Right lobe of liver (tissue), 6 donors: ENCODE measurements at regions not wholly inside any gene's neighbourhood (a gene's known extent, or its start where the extent isn't known, plus 50 kb on each side); places are given as distances from the start of the nearest gene placed in this dataset.

ENCODE experiments used
- ATAC-seq, 4 donors: fragments of 200-7000 bp; cut with Tn5 transposase; one replicate each; pipeline ENCODE4 v1.9.1; 2020; ENCODE audit warnings: mild to moderate bottlenecking in 4 of 4, moderate library complexity in 4 of 4
- DNase-seq, 3 donors: peaks; one replicate each; pipeline ENCODE4 v3.0.0-alpha.2; 2020
- H3K27ac ChIP-seq, 3 donors: fragments of 200-600 bp; one replicate each; pipeline ENCODE4 v1.8.0; 2022
- H3K27me3 ChIP-seq, 2 donors: fragments of 200-600 bp; one replicate each; pipeline ENCODE4 v1.8.0; 2022
- H3K36me3 ChIP-seq, 4 donors: fragments of 200-600 bp; sonication (generic) in 1 of 4; one replicate each; pipeline versions ENCODE4 v1.5.1 to v1.8.0; 2017 to 2022; ENCODE audit warnings: control low read depth in 1 of 4
- H3K4me1 ChIP-seq, 4 donors: fragments of 200-600 bp; sonication (generic) in 1 of 4; one replicate each; pipeline versions ENCODE4 v1.5.1 to v1.8.0; 2017 to 2022; ENCODE audit warnings: control low read depth in 1 of 4
- H3K4me3 ChIP-seq, 3 donors: fragments of 200-600 bp; one replicate each; pipeline ENCODE4 v1.8.0; 2022
- H3K9me3 ChIP-seq, 4 donors: fragments of 200-600 bp; sonication (generic) in 1 of 4; one replicate each; pipeline versions ENCODE4 v1.5.1 to v1.8.0; 2017 to 2022; ENCODE audit warnings: control low read depth in 1 of 4
- CTCF ChIP-seq, 4 donors: fragments of 200-600 bp in 3 of 4; fragments of 450-650 bp in 1 of 4; IDR thresholded peaks; one replicate each; pipeline versions ENCODE4 v1.5.1 to v1.8.0; 2016 to 2022; ENCODE audit warnings: antibody characterized with exemption in 4 of 4, mild to moderate bottlenecking in 2 of 4
- POLR2A ChIP-seq: fragments of 450-650 bp; IDR thresholded peaks from one replicate; pipeline ENCODE4 v1.6.1; 2017; ENCODE audit warnings: antibody characterized with exemption, mild to moderate bottlenecking
- WGBS: methylation state at CpG from one replicate; pipeline ENCODE4 v1.1.6; 2018; ENCODE audit warnings: low coverage, low lambda C conversion rate; ENCODE audit not compliant: insufficient coverage; ENCODE audit errors: missing lambda C conversion rate; 5-methylcytosine and 5-hydroxymethylcytosine counted together
- intact Hi-C, 2 donors: fragments of 100-400 bp; cut with DNase I; formaldehyde crosslinking; loops; one replicate each; pipeline versions ENCODE4 v1.11.2 to v1.14.1; 2022
- donor health status: DM: no; HTN: yes; CAD: no.
- donor health status: DM: no; HTN: no; CAD: no.
- donor health status: DM: no; HTN: no; CAD: no.
- donor health status: DM: no; HTN: yes; CAD: no.
- donor health status: DM: no; HTN: yes; CAD: no.

- Histone ChIP-seq H3K27ac (no peak overlapping the region), H3K9me3 (no peaks in the 10 kb centered on the region), H3K4me1 (peaks cover 0 to 2% (median 0%) of the 10 kb centered on the region in 4 donors), H3K27me3 (no peaks in the 10 kb centered on the region), H3K36me3 (no peaks in the 10 kb centered on the region), H3K4me3 (no peak overlapping the region)
- DNase-seq (no peak), ATAC-seq (no peak)
- 62% methylated on average over 8 of the region's 8 CpGs for WGBS
- intact Hi-C loops, result no loop called here
- TF ChIP-seq POLR2A (no peak), CTCF (IDR thresholded peaks at IDR 0.05) (no peak)
Observed at GRCh38 chrX:40473460-40474204, 107.1 kb upstream of the ATP6AP2 start.

- H3K4me1 ChIP-seq, result peaks cover 0 to 3% (median 0%) of the 10 kb centered on the region in 4 donors
- no peaks in the 10 kb centered on the region for H3K27me3 ChIP-seq
- no peak overlapping the region for H3K4me3 ChIP-seq
- H3K9me3 ChIP-seq, result no peaks in the 10 kb centered on the region
- intact Hi-C loops, result no loop called here
- H3K36me3 ChIP-seq, result no peaks in the 10 kb centered on the region
- DNase-seq (no peak), ATAC-seq (peak in 3 of 4 donors; percentile 5 to 16 (median 7))
- WGBS, result 41% methylated on average over 9 of the region's 16 CpGs
- H3K27ac ChIP-seq, result no peak overlapping the region
- TF ChIP-seq POLR2A, result no peak
- TF ChIP-seq CTCF (IDR thresholded peaks at IDR 0.05), result no peak
Observed at GRCh38 chrX:40471965-40472648, 108.7 kb upstream of the ATP6AP2 start.

- intact Hi-C loops, result no loop called here
- TF ChIP-seq CTCF (IDR thresholded peaks at IDR 0.05) (no peak), POLR2A (no peak)
- ATAC-seq (no peak), DNase-seq (no peak)
- H3K9me3 ChIP-seq, result no peaks in the 10 kb centered on the region
- H3K4me3 ChIP-seq, result no peak overlapping the region
- no peaks in the 10 kb centered on the region for H3K36me3 ChIP-seq
- peaks cover 0 to 3% (median 0%) of the 10 kb centered on the region in 4 donors for H3K4me1 ChIP-seq
- H3K27ac ChIP-seq, result no peak overlapping the region
- 71% methylated on average over 8 of the region's 11 CpGs for WGBS
- no peaks in the 10 kb centered on the region for H3K27me3 ChIP-seq
Observed at GRCh38 chrX:40470830-40471429, 109.8 kb upstream of the ATP6AP2 start.

GRCh38 chrX:40469316-40469715, 111.5 kb upstream of the ATP6AP2 start:
- no peak for ATAC-seq
- TF ChIP-seq POLR2A, result no peak
- Histone ChIP-seq H3K9me3 (no peaks in the 10 kb centered on the region), H3K27me3 (no peaks in the 10 kb centered on the region), H3K36me3 (no peaks in the 10 kb centered on the region), H3K27ac (no peak overlapping the region), H3K4me1 (peaks cover 0 to 3% (median 0%) of the 10 kb centered on the region in 4 donors), H3K4me3 (no peak overlapping the region)
- intact Hi-C loops, result no loop called here
- 57% methylated on average over 4 of the region's 4 CpGs for WGBS
- DNase-seq, result no peak
